GM21717 (cell line): ENCODE measurements at regions not wholly inside any gene's neighbourhood (a gene's known extent, or its start where the extent isn't known, plus 50 kb on each side); places are given as distances from the start of the nearest gene placed in this dataset.
"Not testable (repeated sequence)": the region's sequence is repeated elsewhere in the genome, so short reads cannot be mapped to it uniquely, and the experiment has no call there.

Experiments used
- ATAC-seq: cut with Tn5 transposase; IDR thresholded peaks from one replicate; pipeline ENCODE4 v1.9.1; 2021; ENCODE audit warnings: mild to moderate bottlenecking, moderate library complexity; ENCODE audit not compliant: unreplicated experiment

DNA sequence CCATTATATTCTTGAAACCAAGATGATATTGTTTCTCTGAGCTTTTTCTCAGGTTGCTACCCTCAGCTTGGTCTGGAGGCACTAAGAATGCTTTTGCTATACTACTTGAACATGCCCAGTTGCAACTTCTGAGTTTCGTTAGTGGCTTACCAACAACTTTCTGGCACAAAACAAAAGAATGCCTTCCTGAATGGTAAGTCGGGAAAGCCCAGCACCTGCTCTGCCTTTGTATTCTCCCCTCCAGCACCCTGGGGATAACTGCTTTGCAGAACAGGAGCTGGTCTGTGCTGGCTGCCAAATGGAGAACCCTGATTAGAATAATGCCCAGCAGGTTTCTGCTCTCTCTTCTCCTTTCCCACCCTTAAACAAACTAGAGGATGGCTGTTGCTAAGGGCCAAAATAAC, 149.3 kb downstream of the TGFB2 start:
- no peak for ATAC-seq

DNA sequence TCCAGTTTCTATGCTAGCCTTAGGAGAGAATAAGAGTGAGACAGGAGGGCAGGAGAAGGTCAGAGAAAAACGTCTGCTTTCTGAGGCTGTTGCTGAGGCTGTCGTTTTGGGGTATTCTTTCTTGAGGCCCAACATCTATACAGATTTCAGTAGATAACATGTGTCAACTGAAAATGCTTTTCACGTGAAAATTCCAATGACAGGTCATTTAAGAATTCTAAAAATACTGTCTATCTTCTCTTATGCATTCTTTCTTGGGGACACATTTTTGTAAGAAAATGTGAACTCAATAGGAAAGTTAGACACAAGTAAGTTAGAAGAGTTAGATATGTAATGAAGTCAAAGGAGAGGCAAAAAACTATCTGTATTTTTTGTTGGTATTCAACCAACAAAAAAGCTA, 150.8 kb downstream of the TGFB2 start:
- no peak for ATAC-seq

DNA sequence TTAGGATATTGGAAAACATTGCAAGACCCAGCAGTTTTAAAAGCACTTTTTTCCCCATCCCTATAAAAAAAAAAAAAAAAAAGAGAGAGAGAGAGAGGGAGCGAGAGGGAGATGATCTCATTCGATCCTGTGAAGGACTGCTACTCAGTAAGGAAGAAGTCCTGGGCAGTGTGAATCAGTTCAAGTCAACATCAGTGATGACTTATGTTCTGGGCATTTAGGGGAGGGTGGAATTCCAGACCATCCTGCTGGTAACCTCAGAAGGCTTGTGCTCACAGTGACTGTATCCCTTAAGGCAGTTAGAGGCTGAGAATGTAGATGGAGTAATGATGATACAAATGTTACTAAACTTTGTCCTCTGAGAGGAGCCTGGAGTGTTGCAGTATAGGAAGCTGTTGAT, 151.4 kb downstream of the TGFB2 start:
- ATAC-seq, result no peak

DNA sequence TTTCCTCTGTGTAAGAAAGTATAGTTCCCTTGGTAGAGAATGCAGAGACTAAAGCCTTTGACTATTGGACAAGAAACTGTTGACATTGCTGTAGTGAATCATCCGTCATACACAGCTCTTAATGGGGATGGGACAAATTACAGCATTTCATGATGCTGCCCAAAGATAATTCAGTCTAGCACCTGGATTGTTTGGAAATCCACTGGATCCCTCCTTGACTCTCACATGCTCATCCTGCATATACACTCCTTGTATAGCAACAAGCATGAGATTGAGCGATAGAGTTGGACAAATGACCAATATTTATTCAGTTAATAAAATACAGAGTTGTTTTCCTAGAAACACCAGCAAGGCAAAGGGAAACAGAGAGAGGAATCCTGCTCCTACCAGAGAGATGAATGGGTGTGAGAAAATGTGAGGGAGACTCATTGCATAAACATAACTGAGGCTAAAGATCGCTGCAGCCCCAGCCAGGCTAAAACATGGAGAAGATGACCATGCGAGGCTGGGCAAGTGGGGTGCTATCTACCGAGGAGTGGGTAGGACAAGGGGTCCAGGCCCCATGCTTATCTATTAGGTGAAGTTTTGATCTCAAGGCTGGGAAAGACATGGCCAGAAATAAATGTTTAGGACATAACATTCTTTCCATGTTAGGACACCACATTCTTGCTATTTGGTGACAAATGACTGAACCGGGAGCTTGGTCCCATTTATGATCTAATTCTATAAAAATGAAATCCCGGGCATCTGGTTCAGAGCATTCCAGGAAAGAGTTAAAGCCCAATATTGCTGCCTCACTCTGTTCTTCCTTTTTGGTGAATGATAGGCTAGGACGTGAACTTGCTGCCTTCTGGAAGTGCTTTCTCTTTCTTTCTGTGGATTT, 153.2 kb downstream of the TGFB2 start:
- no peak for ATAC-seq

DNA sequence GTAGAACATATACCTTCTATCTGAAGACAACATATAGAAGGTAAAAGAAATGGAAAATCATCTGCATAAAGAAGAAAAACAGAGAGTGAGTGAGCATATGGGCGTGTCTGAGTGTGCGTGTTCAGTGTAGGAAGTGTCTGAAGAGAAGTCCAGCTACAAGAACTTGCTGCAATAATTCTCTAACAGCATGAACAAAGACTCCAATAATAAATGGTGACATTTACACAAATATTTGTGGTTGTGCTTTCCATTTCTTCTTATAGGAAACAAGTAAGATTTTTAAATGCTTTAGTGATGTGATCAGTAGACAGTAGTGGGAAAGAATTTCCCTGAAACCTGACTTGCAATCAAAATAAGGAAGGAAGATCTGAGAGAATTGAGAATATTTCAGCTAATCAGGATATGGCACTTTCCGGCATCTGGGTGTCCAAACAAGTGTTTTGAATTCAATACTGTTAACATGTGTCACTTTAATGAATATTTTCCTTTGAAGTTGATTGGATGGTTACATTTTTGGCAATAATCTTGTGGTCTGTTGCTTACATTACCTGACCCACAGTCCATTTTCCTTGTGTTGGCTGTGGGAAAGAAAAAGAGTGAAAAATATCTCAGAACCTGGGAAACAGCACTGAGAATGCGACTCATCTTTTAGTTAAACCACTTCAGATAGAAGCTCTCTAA, 154.0 kb downstream of the TGFB2 start:
- ATAC-seq, result no peak

DNA sequence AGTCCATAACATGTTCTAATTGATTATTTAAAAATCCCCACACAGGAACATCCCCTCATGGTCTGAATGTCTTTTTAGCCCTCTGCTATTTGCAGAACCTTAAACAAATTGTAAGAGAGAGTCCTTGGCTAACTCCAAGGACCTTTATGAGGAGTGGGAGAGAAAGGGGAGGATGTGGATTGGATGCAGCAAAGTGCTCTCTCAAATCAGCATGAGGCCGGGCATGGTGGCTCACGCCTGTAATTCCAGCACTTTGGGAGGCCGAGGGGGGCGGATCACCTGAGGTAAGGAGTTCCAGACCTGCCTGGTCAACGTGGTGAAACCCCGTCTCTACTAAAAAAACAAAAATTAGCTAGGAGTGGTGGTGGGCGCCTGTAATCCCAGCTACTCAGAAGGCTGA, 154.8 kb downstream of the TGFB2 start:
- no peak for ATAC-seq

DNA sequence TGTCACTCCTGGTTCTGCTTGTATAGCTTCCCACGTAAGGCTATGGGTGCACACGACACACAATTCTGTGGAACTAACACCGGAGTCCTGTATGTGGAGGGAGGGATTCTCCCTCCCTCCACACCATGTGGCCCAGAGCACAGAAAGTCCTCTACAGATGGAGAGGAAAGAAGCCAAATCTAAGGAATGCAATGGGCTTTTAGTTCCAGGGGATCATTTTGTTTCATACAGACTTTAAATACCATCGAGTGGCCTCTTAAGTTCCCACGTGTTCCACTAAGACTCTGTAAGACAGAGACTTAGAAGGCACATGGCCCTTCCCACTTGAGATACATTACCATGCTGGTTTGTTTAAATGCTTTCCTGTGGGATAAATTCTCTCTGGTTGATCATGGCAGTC, 156.0 kb downstream of the TGFB2 start:
- ATAC-seq, result no peak

DNA sequence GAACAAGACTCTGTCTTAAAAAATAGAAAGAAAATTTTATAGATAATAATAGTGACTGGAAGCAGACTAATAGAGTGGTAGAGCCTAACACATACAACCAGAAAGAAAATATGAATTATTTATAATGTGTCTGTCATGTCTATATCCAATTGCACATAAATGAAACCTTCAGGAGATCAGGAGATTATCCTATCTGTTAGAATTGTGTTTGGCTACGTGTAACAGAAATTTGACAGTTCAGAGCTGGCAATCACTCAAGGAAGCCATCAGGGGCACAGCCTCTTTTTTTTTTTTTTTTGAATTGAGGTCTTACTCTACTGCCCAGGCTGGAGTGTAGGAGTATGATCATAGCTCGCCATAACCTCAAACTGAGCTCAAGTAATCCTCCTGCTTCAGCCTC, 157.2 kb downstream of the TGFB2 start:
- no peak for ATAC-seq

DNA sequence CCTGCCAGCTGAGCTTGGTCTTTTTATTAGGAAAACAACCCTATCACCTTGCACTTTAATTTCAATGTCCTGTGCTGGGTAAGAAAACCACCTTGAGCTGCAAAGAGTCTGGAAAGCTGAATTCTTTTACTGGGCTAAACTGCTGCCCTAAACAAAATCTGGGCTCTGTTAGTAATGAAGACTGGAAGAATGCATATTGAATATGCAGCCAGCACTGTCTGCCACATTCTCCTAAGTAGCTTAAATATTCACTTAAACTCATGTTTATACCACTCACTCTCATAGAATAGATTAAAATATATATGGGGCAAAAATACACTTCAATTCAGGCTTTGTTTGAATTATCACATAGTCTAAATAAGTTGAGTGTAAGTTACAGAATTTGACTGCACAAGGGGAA, 158.0 kb downstream of the TGFB2 start:
- ATAC-seq, result no peak

DNA sequence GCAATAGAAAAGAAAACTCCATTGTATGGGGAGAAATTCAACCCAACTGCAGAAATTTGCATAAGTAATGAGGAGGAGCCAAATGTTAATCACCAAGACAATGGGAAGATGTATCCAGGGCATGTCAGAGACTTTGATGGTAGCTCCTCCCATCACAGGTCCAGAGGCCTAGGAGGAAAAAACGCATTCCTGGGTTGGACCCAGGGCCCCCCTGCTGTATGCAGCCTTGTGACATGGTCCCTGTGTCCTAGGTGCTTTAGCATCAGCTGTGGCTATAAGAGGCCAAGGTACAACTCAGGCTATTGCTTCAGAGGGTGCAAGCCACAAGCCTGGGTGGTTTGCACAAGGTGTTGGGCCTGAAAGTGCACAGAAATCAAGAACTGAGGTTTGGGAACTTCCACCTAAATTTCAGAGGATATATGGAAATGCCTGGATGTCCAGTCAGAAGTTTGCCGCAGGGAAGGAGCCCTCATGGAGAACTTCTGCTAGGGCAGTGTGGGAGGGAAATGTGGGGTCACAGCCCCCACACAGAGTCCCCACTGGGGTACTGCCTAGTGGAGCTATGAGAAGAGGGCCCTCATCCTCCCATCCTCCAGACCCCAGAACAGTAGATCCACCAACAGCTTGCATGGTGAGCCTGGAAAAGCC, 162.3 kb downstream of the TGFB2 start:
- no peak for ATAC-seq

DNA sequence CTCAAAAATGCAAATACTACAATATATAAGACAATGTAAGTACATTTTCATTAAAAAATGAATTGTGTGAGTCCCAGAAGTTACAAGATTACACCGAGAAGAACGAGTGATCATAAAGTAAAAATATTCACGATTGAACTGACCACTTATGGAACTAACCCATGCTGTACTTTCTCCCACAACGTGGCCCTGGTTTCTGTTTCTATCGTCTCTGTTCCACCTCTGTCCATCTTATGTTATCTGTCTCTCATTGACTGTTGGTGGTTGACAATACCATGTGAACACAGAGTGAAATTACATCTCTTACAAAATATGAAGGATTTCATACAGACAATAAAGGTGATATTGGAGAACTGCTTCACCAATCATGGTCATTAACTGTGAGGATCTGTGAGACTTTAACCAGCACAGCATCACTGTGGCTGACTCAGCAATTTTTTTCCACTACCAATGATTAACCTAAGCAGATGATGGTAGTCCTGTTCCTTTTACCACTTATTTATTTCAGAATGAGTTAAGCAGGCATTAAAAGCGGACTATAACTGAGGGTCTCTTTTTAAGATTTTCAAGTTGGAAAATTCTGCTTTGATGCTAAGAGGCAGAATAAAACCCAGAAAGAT, 165.1 kb downstream of the TGFB2 start:
- no peak for ATAC-seq

DNA sequence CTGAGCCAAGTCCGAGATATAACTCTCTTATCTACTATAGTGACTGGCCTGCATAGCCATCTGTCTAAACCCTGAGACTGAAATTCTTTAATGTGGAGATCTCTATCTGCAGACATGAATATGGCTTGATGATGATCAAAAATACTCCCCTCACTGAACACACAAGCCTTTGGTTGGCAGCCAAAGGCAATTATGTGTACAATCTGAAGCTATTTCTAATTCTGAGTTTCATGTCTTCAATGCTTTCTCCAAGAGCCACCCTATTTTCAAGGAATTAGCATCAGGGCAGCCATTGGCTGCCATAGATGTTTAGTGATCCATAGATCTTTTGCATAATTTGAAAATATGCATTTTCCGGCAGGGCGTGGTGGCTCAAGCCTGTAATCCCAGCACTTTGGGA, 168.2 kb downstream of the TGFB2 start:
- ATAC-seq, result no peak

DNA sequence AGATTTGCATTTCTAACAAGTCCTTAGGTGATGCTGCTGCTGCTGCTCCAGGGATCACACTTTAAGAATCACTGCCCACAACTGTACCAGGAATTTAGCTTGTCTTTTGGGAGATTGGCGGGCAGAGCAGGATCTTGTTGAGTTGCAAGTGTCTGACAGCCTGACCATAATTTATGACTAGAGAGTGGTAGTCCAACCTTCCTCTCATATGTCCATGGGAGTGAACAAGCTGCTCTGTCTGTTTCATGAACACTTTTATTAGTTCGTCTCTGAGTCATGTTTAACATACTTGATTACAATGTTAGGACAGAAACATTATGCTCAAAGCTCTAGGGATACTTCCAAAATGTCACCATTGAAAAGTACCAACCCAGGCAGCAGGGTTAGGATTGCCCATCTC, 169.6 kb downstream of the TGFB2 start:
- no peak for ATAC-seq

DNA sequence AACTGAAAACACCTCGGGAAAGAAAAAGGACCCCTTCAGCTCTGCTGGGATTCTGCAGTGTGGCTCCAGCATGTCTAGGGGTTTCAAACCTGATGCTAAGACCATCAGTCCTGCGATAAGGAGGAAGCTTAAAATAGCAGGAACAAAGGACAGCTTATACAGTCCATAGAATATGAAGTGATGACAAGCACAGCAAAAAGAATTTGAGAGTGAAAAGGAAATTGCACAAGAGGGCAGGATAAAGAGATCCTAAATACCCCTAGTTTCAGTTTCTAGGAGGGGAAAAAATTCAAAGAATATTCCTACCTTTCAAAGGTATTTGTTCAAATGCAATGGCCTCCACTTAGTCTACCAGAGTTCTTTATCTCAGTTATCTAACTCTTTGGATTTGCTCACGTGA, 171.4 kb downstream of the TGFB2 start:
- no peak for ATAC-seq

DNA sequence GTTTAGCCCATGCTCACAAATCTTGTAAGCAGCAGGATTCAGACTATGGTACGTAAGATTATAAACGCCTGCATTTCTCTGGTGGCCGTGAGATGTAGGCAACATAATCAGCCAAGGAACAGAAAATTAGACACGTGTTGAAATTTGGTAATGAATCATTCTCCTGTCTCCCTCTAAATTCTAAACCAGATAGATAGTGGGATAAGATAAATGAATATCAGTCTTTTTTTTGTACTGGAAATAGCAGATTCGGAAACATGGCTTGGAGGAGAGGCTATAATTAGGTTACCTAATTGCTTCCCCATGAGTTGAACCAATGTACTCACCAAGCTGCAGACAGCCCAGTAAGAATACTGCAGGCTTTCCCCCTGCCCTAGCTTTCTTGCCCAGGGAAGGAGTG, 172.3 kb downstream of the TGFB2 start:
- ATAC-seq, result no peak

DNA sequence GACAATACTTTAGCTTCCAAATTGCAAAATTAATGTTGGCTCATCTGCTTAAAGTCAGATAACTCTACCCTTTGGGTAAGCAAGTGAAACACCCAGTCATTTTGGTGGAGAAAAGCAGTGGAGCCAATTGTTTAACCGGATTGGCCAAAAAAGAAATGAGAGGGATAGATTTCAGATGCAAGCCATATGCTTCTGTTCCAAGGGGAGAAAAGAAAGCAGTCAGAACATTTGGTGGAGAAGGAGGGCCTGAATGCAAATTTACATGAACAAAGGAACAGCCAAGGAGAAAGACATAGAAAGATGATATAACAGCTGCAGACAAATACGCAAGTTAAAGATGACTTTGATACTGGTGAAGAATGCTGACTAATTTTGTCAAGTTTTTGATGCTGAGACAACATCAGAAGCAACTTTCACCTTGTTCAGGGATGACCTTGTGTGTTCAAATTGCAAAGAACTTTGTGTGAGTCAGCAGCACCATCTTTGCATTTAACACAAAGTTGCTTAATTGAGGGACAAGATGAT, 173.1 kb downstream of the TGFB2 start:
- no peak for ATAC-seq

DNA sequence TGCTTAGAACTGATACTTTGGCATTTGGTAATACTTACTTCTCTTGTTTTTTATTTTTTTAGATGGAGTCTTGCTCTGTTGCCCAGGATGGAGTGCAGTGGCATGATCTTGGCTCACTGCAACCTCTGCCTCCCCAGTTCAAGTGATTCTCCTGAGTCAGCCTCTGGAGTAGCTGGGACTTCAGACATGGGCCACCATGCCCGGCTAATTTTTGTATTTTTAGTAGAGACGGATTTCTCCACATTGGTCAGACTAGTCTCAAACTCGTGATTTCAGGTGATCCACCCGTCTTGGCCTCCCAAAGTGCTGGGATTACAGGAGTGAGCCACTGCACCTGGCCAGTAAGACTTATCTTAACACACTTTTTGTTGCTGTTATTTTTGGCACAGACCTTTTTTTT, 175.5 kb downstream of the TGFB2 start:
- ATAC-seq, result not testable (repeated sequence)

DNA sequence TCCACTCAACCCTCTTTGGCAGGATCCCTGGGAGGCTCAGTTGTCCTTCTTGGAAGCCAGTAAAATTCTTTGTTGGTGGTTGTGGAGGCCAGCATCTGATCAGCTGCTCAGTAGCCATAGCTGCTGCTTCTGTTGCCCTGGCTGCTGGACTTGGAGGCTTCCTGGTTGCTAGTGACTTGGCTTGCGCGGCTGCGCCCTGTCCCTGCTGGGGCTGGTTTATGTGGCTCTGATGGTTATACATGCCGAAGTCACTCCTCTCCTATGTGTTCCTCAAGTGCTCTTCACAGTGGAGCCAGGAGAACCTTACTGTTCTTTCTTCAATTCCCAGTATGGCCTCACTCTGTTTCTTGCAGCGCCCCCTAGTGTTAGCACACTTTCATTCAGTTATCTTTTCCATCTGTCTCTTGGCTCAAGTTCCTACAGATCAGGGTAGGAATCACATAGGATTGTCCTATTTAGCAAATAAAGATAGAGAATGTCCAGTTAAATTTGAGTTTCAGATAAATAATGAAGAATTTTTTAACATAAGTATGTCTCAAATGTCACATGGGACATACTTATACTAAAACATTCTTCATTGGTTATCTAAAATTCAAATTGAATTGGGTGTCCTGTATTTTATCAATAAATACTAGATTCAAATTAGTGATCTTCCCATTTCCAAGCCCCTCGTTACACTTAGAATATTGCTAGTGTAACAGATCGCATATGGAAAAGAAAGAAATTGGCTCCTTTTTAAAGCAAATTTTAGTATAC, 176.5 kb downstream of the TGFB2 start:
- peak; percentile 69 for ATAC-seq

DNA sequence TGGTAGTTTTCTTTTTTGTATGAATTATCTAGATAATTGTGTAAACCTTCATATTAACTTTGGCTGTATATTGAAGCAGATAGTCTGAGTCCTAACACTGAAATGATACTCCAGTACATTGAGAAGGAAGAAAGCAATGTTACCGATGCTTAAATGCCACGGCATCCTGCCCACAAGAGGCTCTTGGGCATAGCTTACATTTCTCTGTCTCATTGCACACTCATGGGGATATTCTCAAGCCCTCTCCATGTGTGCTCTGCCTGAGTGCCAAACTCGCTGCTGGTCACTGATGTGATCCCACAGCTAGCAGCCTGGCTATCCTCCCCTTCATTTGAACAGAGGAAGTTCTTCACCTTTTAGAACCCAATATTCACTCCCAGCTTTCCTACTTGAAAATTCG, 179.4 kb downstream of the TGFB2 start:
- ATAC-seq, result no peak

DNA sequence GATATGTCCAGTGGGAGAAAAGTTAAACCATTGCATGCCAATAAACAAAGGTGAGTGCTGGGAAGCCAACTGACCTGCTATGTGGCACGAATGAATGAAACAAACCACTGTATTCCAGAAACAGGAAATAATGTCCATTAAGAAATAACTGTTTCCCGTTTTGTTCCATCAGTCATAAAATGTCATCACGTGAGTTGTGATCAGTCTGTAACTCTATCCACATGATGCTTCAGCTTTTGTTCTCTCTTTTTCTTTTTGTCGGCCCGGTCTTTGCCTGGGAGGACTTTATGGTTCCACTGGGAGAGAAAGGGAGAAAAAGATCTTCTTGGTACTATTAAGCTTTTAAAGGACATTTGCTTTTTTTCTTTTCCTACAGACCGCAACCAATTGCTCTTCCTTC, 179.9 kb downstream of the TGFB2 start:
- ATAC-seq, result no peak
